Thymus (tissue), 11 donors: ENCODE measurements at regions not wholly inside any gene's neighbourhood (a gene's known extent, or its start where the extent isn't known, plus 50 kb on each side); places are given as distances from the start of the nearest gene placed in this dataset.

ENCODE experiments used
- DNase-seq, 9 donors: peaks; one replicate each; pipeline ENCODE4 v3.0.0-alpha.2; 2013; ENCODE audit warnings: low spot score in 9 of 9, low read depth in 6 of 9, missing footprints in 1 of 9
- H3K27ac ChIP-seq, 2 donors: one replicate each; pipeline ENCODE4 v1.5.1; 2013; ENCODE audit warnings: control low read depth in 1 of 2, low read depth in 1 of 2, low read length in 1 of 2, mild to moderate bottlenecking in 1 of 2, moderate library complexity in 1 of 2
- H3K27me3 ChIP-seq, 2 donors: one replicate each; pipeline ENCODE4 v1.5.1; 2013; ENCODE audit warnings: low read length in 1 of 2; ENCODE audit not compliant: control insufficient read depth in 2 of 2, insufficient read depth in 1 of 2
- H3K36me3 ChIP-seq, 2 donors: one replicate each; pipeline ENCODE4 v1.5.1; 2013; ENCODE audit warnings: low read length in 1 of 2, mild to moderate bottlenecking in 1 of 2, moderate library complexity in 1 of 2; ENCODE audit not compliant: control insufficient read depth in 2 of 2, insufficient read depth in 2 of 2
- H3K4me1 ChIP-seq, 2 donors: one replicate each; pipeline ENCODE4 v1.5.1; 2013; ENCODE audit warnings: low read length in 2 of 2; ENCODE audit not compliant: control insufficient read depth in 2 of 2, insufficient read depth in 2 of 2
- H3K4me3 ChIP-seq, 2 donors: one replicate each; pipeline ENCODE4 v1.5.1; 2013; ENCODE audit warnings: low read length in 2 of 2, control low read depth in 1 of 2, mild to moderate bottlenecking in 1 of 2
- H3K9me3 ChIP-seq, 2 donors: one replicate each; pipeline ENCODE4 v1.5.1; 2013; ENCODE audit warnings: low read length in 1 of 2, mild to moderate bottlenecking in 1 of 2; ENCODE audit not compliant: control insufficient read depth in 2 of 2, insufficient read depth in 1 of 2
- WGBS: extraction: QIAGEN DNeasy Blood & Tissue Kit; methylation state at CpG from one replicate; pipeline ENCODE4 v1.1.7; 2013; 5-methylcytosine and 5-hydroxymethylcytosine counted together
- donor health status: healthy.

DNA sequence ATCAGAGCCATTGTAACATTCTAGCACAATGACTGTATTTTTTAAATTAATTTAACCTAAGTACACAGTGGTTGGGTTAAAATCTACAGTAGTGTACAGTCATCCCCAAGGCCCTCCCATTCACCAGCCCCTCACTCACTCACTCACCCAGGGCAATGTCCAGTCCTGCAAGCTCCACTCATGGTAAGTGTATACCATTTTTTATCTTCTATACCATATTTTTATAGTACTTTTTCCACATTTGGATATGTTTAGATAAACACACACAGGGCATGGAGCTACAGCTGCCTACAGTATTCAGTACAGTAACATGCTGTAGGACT, 72.1 kb downstream of the COPS8 start:
- Histone ChIP-seq H3K4me3 (no peak overlapping the region), H3K4me1 (peaks cover 0 to 12% of the 10 kb centered on the region in 2 donors), H3K27ac (no peak overlapping the region), H3K27me3 (peaks cover 0 to 15% of the 10 kb centered on the region in 2 donors), H3K36me3 (no peaks in the 10 kb centered on the region), H3K9me3 (no peaks in the 10 kb centered on the region)
- DNase-seq: no peak

DNA sequence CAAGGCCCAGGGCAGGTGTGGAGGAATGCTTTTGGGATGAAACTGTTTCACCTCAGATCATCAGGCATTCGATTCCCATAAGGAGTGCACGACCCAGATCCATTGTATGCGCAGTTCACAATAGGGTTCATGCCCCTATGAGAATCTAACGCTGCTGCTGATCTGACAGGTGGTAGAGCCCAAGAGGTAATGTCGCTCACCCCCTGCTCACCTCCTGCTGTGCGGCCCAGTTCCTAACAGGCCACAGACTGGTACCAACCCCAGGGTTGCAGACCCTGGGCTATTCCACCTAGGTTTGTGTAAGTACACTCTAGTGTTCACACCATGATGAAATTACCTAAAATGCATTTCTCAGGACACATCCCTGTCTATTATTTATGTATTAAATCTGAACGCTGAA, 72.5 kb downstream of the COPS8 start:
- 98% methylated on average over 7 of the region's 7 CpGs for WGBS

DNA sequence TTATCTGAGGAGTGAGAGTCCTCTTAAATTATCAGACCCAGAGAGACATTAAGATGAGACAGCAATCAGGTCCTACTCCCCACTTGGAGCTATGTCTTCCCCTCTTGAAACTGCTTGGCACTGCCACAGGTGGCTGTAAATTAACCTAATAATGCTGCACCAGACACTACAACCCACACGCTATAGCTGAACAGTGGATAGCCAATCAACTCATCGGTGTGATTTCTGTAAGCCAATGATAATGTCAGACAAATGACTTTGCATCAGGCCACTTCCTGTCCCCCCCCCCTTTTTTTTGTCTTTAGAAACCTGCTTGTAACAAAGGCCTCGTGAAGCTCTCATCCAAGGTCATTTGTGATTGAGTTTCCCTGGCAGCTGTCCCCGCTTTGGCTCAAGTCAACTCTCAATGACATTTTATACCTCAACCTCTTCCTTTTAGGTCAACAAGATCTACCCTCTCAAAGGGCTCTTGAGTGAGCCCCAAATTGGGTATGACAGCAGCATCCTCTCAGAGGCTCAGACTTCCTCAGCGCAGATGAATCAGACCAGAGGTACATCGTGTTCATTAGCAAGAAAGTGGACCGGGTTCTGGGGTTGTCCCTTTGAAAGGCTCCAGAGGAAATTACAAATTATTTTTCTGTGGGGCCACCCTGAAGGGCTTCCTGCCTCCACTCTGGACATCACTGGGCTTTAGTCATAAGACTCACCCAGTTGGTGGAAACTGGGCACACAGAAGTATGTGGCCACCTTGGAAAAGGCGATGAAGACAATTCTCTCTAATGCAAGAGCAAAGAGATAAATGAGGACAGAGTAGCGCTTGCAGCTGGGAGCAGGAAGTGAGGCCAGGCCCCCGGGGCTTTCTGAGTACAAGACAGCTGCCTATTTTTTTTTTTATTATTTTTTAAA, 73.6 kb downstream of the COPS8 start:
- Histone ChIP-seq H3K9me3 (no peaks in the 10 kb centered on the region), H3K4me1 (peaks cover 0 to 12% of the 10 kb centered on the region in 2 donors), H3K27ac (peak overlapping the region in 1 of 2 donors; percentile 32), H3K4me3 (no peak overlapping the region), H3K36me3 (no peaks in the 10 kb centered on the region), H3K27me3 (peaks cover 0 to 15% of the 10 kb centered on the region in 2 donors)
- 86% methylated on average over 10 of the region's 10 CpGs for whole genome bisulfite sequencing
- DNase-seq: no peak

More for the DNA sequence above, 72.5 kb downstream of the COPS8 start:
- peaks cover 0 to 15% of the 10 kb centered on the region in 2 donors for H3K27me3 ChIP-seq
- H3K27ac ChIP-seq: no peak overlapping the region
- no peaks in the 10 kb centered on the region for H3K9me3 ChIP-seq
- peaks cover 0 to 12% of the 10 kb centered on the region in 2 donors for H3K4me1 ChIP-seq
- H3K4me3 ChIP-seq: no peak overlapping the region
- no peaks in the 10 kb centered on the region for H3K36me3 ChIP-seq
- DNase-seq: no peak

DNA sequence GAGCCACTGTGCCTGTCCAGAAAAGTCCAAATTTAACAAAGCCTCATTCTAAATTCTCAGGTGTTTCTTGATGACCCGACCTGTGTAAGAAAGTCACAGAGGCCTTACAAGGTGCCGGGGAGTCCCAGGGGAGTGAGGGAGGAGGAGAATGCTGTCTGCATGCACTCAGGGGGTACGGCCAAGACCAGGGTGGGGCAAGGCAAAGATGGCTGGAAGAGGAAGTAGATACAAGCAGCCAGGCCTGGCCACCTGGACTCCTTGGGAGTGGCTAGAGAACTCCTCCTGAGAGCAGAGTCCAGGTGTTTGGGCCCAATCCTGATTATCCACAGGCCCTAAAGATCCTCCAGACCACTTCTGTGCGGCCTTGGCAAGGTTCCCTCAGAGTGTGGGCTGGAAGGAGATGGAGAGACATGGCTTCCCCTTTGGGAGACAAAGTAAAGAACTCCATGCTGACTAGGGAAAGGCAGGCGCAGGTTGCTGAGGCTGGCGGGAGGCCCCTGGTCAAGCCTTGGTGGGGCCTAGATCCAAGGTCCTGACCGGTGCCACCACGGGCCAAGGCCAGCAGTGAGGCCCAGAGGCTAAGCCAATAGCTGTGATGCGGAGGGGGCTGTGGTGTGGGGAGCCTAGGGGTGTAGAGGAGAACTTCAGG, 74.7 kb downstream of the COPS8 start:
- Histone ChIP-seq H3K36me3 (no peaks in the 10 kb centered on the region), H3K9me3 (no peaks in the 10 kb centered on the region), H3K27me3 (peaks cover 0 to 15% of the 10 kb centered on the region in 2 donors), H3K4me3 (no peak overlapping the region), H3K4me1 (peaks cover 0 to 11% of the 10 kb centered on the region in 2 donors), H3K27ac (no peak overlapping the region)
- WGBS: 94% methylated on average over 9 of the region's 9 CpGs
- DNase-seq: no peak

DNA sequence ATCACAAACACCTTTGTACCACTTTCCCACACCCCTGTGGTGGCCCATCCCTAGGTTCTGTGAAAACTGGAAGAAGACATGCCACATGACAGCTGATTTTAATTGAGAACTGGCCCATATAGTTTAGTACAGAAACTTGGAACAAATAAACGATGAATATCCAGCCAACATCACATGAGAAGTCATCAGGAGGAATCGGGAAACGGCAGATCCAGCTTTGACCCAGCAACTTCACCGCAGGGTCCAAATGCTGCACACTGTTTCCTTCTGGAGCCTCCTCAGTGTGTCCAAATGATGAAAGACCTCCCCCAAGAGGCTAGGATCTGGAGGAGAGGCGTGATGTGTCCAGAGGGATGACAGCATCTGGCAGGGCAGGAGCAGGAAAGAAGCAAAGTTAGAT, 75.5 kb downstream of the COPS8 start:
- Histone ChIP-seq H3K27me3 (peaks cover 0 to 12% of the 10 kb centered on the region in 2 donors), H3K27ac (no peak overlapping the region), H3K4me1 (peaks cover 0 to 3% of the 10 kb centered on the region in 2 donors), H3K9me3 (no peaks in the 10 kb centered on the region), H3K4me3 (no peak overlapping the region), H3K36me3 (no peaks in the 10 kb centered on the region)
- no peak for DNase-seq
- 95% methylated on average over 5 of the region's 5 CpGs for WGBS

DNA sequence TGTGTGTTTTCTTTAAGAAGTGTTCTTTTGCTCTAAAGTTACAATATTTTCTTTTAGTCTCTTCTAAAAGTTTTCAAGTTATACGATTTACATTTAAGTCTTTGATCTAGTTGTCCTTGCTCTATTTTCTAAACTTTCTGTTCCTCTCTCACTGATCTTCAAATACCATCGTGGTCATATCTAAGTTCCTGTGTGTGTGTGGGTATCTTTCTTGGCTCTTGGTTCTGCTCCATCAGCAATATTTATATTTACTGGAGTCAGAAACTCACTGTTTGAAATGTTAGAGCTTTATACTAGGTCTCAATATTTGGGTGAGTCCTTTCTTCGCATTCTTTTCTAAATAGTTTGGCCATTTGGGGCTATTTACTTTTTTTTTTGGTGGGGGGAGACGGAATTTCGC, 77.3 kb downstream of the COPS8 start:
- peaks cover 0 to 2% of the 10 kb centered on the region in 2 donors for H3K27me3 ChIP-seq
- H3K27ac ChIP-seq: no peak overlapping the region
- no peaks in the 10 kb centered on the region for H3K36me3 ChIP-seq
- no peak overlapping the region for H3K4me3 ChIP-seq
- H3K9me3 ChIP-seq: no peaks in the 10 kb centered on the region
- WGBS: 66% methylated on average over 5 of the region's 5 CpGs
- DNase-seq: no peak
- H3K4me1 ChIP-seq: no peaks in the 10 kb centered on the region

DNA sequence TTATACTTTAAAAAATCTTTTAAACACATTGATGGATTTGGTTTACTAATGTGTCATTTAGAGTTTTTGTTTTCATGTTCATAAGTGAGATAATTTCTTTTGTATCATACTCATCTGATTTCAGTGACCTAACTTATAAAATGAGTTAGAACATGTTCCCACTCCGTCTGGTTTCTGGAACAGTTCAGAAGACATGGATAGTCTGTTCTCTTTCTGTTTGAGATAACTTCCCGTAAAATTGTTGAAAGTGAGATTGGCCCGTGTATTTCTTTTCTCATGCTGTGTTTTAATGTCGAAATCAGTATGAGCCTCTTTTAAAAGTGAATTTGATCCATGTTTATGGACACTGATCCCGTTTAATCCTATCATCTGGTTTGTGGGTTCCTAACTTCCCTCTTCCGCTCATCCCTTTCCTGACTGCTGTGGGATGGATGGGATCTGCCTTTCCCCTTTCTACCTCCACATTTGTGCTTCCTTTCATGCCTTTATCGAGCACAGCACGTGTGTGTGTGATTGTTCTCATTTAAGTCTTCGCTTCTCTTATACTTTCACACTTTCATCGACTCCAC, 78.9 kb downstream of the COPS8 start:
- Histone ChIP-seq H3K27ac (peak overlapping the region in 1 of 2 donors; percentile 19), H3K9me3 (no peaks in the 10 kb centered on the region), H3K36me3 (no peaks in the 10 kb centered on the region), H3K27me3 (peaks cover 0 to 2% of the 10 kb centered on the region in 2 donors), H3K4me3 (no peak overlapping the region), H3K4me1 (no peaks in the 10 kb centered on the region)
- 89% methylated on average over 10 of the region's 10 CpGs for WGBS
- no peak for DNase-seq

DNA sequence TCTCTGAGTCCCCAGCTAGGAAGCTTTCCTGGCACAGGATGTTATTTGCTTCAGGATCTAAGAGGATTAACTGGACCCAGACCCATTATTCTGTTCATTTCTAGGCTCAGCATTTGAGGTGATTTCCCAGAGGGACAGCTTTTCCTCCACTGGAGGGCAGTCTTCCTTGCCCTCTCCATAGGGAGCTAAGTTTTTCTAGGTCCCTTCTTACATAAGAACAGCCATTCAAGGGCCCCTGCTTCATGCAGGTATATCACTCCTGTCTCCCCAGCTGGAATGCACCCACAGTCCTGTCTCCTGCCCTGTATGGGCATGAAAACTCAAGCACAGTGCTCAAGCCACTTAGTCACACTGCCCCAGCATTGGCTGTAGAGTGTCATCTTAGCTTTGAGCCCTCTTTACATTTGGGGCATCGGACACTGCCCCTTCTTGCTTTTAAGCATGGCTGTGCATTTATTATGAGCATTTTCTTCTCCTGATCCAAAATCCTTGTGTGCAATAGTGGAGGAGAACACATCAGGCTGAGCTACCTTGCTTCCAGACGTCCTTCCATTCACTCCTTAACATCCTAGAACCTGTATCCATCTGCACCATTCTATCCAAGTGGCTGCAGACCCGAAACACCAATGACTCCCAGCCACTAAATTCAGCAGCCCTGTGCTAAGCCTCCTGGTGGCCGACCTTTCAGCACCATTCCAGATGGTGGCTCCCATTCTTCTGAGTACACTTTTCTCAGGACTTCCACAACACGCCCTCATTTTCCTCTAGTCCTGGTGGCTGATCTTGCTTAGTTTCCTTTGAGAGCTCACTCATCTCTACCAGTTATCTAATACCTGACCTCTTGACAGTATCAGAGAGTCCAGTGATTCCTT, 80.0 kb downstream of the COPS8 start:
- WGBS: 81% methylated on average over 5 of the region's 5 CpGs
- DNase-seq: no peak
- Histone ChIP-seq H3K27ac (no peak overlapping the region), H3K4me3 (no peak overlapping the region), H3K36me3 (no peaks in the 10 kb centered on the region), H3K4me1 (no peaks in the 10 kb centered on the region), H3K27me3 (peaks cover 0 to 2% of the 10 kb centered on the region in 2 donors), H3K9me3 (no peaks in the 10 kb centered on the region)
